HepG2 (cell line): ENCODE measurements at regions not wholly inside any gene's neighbourhood (a gene's known extent, or its start where the extent isn't known, plus 50 kb on each side); places are given as distances from the start of the nearest gene placed in this dataset.

Source experiments
- ATAC-seq: fragments of 200-7000 bp; cut with Tn5 transposase; 3 replicates; pipeline ENCODE4 v1.9.1; 2020; ENCODE audit warnings: mild to moderate bottlenecking, moderate library complexity
- BruUV-seq: library from RNA; stranded (reverse); fragments of 400-500 nt; replicated peaks from 2 replicates; lab custom pipeline; 2021; lab: Mats Ljungman, UMichigan
- CTCF ChIA-PET: fragments of 300-600 bp; formaldehyde crosslinking; extraction: SDS; loops from one replicate; lab custom pipeline; 2021; ENCODE audit warnings: low total read pairs, inconsistent platforms, low intra/inter-chr PET ratio; lab: Yijun Ruan, JAX
- POLR2A ChIA-PET: fragments of 350-600 bp; sonication (Branson Sonifier 250); formaldehyde crosslinking; loops from one replicate; lab custom pipeline; 2020; ENCODE audit warnings: antibody characterized with exemption, inconsistent platforms; lab: Yijun Ruan, JAX
- DNase-seq: peaks from one replicate; pipeline ENCODE4 v3.0.0-alpha.2; 2015; ENCODE audit warnings: low spot score
- FAIRE-seq: peaks from 3 replicates; lab custom pipeline; 2011; peaks lifted over from hg19 to GRCh38; lab: Jason Lieb, UNC
- H2AFZ ChIP-seq: one replicate; pipeline ENCODE4 v1.6.1; 2011; ENCODE audit warnings: low read length, inconsistent platforms
- H3K27ac ChIP-seq: fragments of 300-600 bp; 3 replicates; pipeline ENCODE4 v1.8.0; 2011; ENCODE audit warnings: mixed run types, mild to moderate bottlenecking, mixed read lengths, low read length, inconsistent platforms; ENCODE audit not compliant: insufficient read depth; ENCODE audit errors: extremely low read length
- H3K27me3 ChIP-seq, 2 experiments: fragments of 200-600 bp in 1 of 2; 2 replicates in 1 of 2; 3 replicates in 1 of 2; pipeline versions ENCODE4 v1.6.0 to v1.8.0; 2011; ENCODE audit warnings: low read length in 2 of 2, mild to moderate bottlenecking in 2 of 2, moderate library complexity in 2 of 2, inconsistent platforms in 1 of 2; ENCODE audit not compliant: insufficient read depth in 2 of 2, control insufficient read depth in 1 of 2
- H3K36me3 ChIP-seq, 2 experiments: fragments of 200-600 bp in 1 of 2; replicated peaks in 1 of 2; 2 replicates in 1 of 2; 3 replicates in 1 of 2; pipeline versions ENCODE4 v1.5.1 to v1.8.0; 2011; ENCODE audit warnings: low read length in 2 of 2, inconsistent platforms in 1 of 2; ENCODE audit not compliant: insufficient read depth in 2 of 2, control insufficient read depth in 1 of 2
- H3K4me1 ChIP-seq: 2 replicates; pipeline ENCODE4 v1.5.1; 2012; ENCODE audit warnings: low read length, inconsistent platforms; ENCODE audit not compliant: insufficient read depth
- H3K4me2 ChIP-seq: 2 replicates; pipeline ENCODE4 v1.6.0; 2011; ENCODE audit warnings: low read depth, low read length, inconsistent platforms
- H3K4me3 ChIP-seq, 3 experiments: fragments of 200-600 bp in 1 of 3; sonication (generic), shearing (Covaris generic) in 1 of 3; replicated peaks in 1 of 3; 2 replicates each; pipeline ENCODE4 v1.5.1; 2011 to 2016; ENCODE audit warnings: low read length in 3 of 3, inconsistent platforms in 2 of 3, low read depth in 2 of 3, mild to moderate bottlenecking in 2 of 3, control low read depth in 1 of 3, mixed read lengths in 1 of 3; ENCODE audit not compliant: insufficient read depth in 1 of 3
- H3K79me2 ChIP-seq: one replicate; pipeline ENCODE4 v1.6.1; 2011; ENCODE audit warnings: low read length, inconsistent platforms; ENCODE audit not compliant: insufficient read depth
- H3K9ac ChIP-seq: 2 replicates; pipeline ENCODE4 v1.6.0; 2011; ENCODE audit warnings: mild to moderate bottlenecking, low read depth, low read length, inconsistent platforms; ENCODE audit not compliant: insufficient read depth
- H3K9me3 ChIP-seq: 2 replicates; pipeline ENCODE4 v1.5.1; 2012; ENCODE audit warnings: mild to moderate bottlenecking, low read length
- H4K20me1 ChIP-seq: 2 replicates; pipeline ENCODE4 v1.6.0; 2011; ENCODE audit warnings: inconsistent platforms, mild to moderate bottlenecking, low read length, moderate library complexity; ENCODE audit not compliant: insufficient read depth
- FIP1L1 ChIP-seq: fragments of 200-400 bp; formaldehyde crosslinking; IDR thresholded peaks from 2 replicates; pipeline ENCODE4 v1.6.1; 2018; ENCODE audit warnings: low read depth, mild to moderate bottlenecking, low read length, moderate library complexity, borderline replicate concordance; ENCODE audit not compliant: insufficient read depth
- HMGXB4 ChIP-seq, 2 experiments: sonication (generic) in 1 of 2; formaldehyde crosslinking in 1 of 2; IDR thresholded peaks; 2 replicates each; pipeline versions ENCODE4 v1.4.0 to v1.6.1; 2018 to 2020; ENCODE audit warnings: missing genetic modification reagents in 2 of 2, borderline replicate concordance in 1 of 2, low read depth in 1 of 2, mild to moderate bottlenecking in 1 of 2, missing biosample characterization in 1 of 2
- KLF16 ChIP-seq, 2 experiments: sonication (generic) in 1 of 2; formaldehyde crosslinking in 1 of 2; IDR thresholded peaks; 2 replicates each; pipeline versions ENCODE4 v1.6.1 to v1.8.0; 2016 to 2023; ENCODE audit warnings: missing genetic modification reagents in 2 of 2, missing compliant biosample characterization in 1 of 2
- MLLT10 ChIP-seq: sonication (generic); formaldehyde crosslinking; IDR thresholded peaks from 2 replicates; pipeline ENCODE4 v1.4.0; 2020; ENCODE audit warnings: missing genetic modification reagents
- POLR2AphosphoS5 ChIP-seq: IDR thresholded peaks from 2 replicates; pipeline ENCODE4 v1.6.1; 2012; ENCODE audit warnings: low read depth, low read length
- RARA ChIP-seq: IDR thresholded peaks from 2 replicates; pipeline ENCODE4 v1.6.1; 2016; ENCODE audit warnings: missing genetic modification reagents, missing compliant biosample characterization
- TAF15 ChIP-seq: fragments of 200-400 bp; formaldehyde crosslinking; IDR thresholded peaks from one replicate; pipeline ENCODE4 v1.6.1; 2018; ENCODE audit warnings: mild to moderate bottlenecking, low read depth, low read length; ENCODE audit not compliant: poor library complexity, severe bottlenecking
- TOE1 ChIP-seq: sonication (generic); formaldehyde crosslinking; IDR thresholded peaks from 2 replicates; pipeline ENCODE4 v1.4.0; 2020; ENCODE audit warnings: mild to moderate bottlenecking, missing genetic modification reagents
- ZBTB40 ChIP-seq, 2 experiments: fragments of 450-650 bp in 1 of 2; sonication (generic) in 1 of 2; formaldehyde crosslinking in 1 of 2; IDR thresholded peaks; 2 replicates each; pipeline versions ENCODE4 v1.6.1 to v1.8.0; 2016 to 2022; ENCODE audit warnings: antibody characterized with exemption in 1 of 2, mild to moderate bottlenecking in 1 of 2, missing genetic modification reagents in 1 of 2
- ZNF768 ChIP-seq: sonication (generic); formaldehyde crosslinking; IDR thresholded peaks from 2 replicates; pipeline ENCODE4 v1.4.0; 2020; ENCODE audit warnings: missing genetic modification reagents
- ZNF790 ChIP-seq: sonication (generic); formaldehyde crosslinking; IDR thresholded peaks from 2 replicates; pipeline ENCODE4 v1.8.0; 2022; ENCODE audit warnings: missing genetic modification reagents, mild to moderate bottlenecking, borderline replicate concordance
- WGBS: methylation state at CpG from one replicate; pipeline ENCODE4 v1.1.6; 2017; ENCODE audit warnings: low lambda C conversion rate; 5-methylcytosine and 5-hydroxymethylcytosine counted together
- in situ Hi-C: cut with HindIII; loops from 2 replicates; pipeline ENCODE4 v1.10.0; 2017; ENCODE audit warnings: low pct_unique_long_range_greater_than_20kb; ENCODE audit not compliant: extremely low pct_ligation_motif_present
- intact Hi-C: fragments of 100-400 bp; cut with micrococcal nuclease; formaldehyde crosslinking; loops from one replicate; pipeline ENCODE4 v1.10.0; 2022; ENCODE audit not compliant: unreplicated experiment
- TF ChIP-seq, protein P1 (sequence below): sonication (generic); formaldehyde crosslinking; IDR thresholded peaks from 2 replicates; pipeline ENCODE4 v1.8.0; 2022; ENCODE audit warnings: missing genetic modification reagents, mild to moderate bottlenecking, moderate library complexity, borderline replicate concordance

DNA sequence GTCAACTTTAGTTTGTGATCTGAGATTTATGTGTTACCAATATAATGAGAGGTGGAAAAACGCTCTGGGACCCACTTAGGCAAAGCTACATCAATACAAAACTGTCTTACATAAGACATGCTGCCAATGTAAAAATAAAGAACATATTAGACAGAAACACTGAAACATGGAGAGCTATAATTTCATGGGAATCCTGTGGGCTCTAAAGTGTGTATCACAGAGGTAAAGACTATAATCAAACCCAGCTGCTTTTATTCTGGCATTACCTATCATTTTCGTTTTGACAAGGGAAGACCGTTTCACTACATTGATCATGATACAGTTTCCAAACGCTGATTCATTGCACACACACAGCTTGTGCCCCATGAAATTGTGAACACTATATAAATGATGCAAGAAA, 400.5 kb upstream of the TUSC1 start:
- no peaks in the 10 kb centered on the region for H3K27me3 ChIP-seq
- 10% methylated on average over 4 of the region's 4 CpGs for WGBS
- H3K4me1 ChIP-seq, result no peaks in the 10 kb centered on the region
- ChIA-PET CTCF (no interaction called here), POLR2A (no interaction called here)
- no peaks in the 10 kb centered on the region for H3K79me2 ChIP-seq
- no TSS peak for BruUV-seq
- DNase-seq, result no peak
- no peak for ATAC-seq
- H3K9me3 ChIP-seq, result peaks cover 76% of the 10 kb centered on the region
- no peak overlapping the region for H2AFZ ChIP-seq
- intact Hi-C loops, result no loop called here
- no peak for FAIRE-seq
- H3K4me2 ChIP-seq, result no peak overlapping the region
- no peaks in the 10 kb centered on the region for H3K36me3 ChIP-seq
- H3K27ac ChIP-seq, result no peak overlapping the region
- no peak overlapping the region for H3K9ac ChIP-seq
- H3K4me3 ChIP-seq, result no peak overlapping the region
- in situ Hi-C loops, result no loop called here
- H4K20me1 ChIP-seq, result no peaks in the 10 kb centered on the region
- TF ChIP-seq FIP1L1 (no peak), ZNF768 (CRISPR knock-in tag) (no peak), MLLT10 (CRISPR knock-in tag) (no peak), POLR2AphosphoS5 (no peak), TAF15 (no peak), TOE1 (CRISPR knock-in tag) (no peak), HMGXB4 (CRISPR knock-in tag; IDR thresholded peaks at IDR 0.05; ENCODE audit: borderline replicate concordance in 1 of 2, low read depth in 1 of 2) (no peak), ZNF790 (no peak), ZBTB40 (IDR thresholded peaks at IDR 0.05) (no peak), ZBTB40 (CRISPR knock-in tag; IDR thresholded peaks at IDR 0.05) (no peak), KLF16 (CRISPR knock-in tag; IDR thresholded peaks at IDR 0.05) (no peak), RARA (CRISPR knock-in tag) (no peak)
- TF ChIP-seq, protein P1, sequence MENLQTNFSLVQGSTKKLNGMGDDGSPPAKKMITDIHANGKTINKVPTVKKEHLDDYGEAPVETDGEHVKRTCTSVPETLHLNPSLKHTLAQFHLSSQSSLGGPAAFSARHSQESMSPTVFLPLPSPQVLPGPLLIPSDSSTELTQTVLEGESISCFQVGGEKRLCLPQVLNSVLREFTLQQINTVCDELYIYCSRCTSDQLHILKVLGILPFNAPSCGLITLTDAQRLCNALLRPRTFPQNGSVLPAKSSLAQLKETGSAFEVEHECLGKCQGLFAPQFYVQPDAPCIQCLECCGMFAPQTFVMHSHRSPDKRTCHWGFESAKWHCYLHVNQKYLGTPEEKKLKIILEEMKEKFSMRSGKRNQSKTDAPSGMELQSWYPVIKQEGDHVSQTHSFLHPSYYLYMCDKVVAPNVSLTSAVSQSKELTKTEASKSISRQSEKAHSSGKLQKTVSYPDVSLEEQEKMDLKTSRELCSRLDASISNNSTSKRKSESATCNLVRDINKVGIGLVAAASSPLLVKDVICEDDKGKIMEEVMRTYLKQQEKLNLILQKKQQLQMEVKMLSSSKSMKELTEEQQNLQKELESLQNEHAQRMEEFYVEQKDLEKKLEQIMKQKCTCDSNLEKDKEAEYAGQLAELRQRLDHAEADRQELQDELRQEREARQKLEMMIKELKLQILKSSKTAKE (CRISPR knock-in tag), result no peak
